ENCODE measurements at regions not wholly inside any gene's neighbourhood (a gene's known extent, or its start where the extent isn't known, plus 50 kb on each side); places are given as distances from the start of the nearest gene placed in this dataset.
"Not testable (repeated sequence)": the region's sequence is repeated elsewhere in the genome, so short reads cannot be mapped to it uniquely, and the experiment has no call there.

DNA sequence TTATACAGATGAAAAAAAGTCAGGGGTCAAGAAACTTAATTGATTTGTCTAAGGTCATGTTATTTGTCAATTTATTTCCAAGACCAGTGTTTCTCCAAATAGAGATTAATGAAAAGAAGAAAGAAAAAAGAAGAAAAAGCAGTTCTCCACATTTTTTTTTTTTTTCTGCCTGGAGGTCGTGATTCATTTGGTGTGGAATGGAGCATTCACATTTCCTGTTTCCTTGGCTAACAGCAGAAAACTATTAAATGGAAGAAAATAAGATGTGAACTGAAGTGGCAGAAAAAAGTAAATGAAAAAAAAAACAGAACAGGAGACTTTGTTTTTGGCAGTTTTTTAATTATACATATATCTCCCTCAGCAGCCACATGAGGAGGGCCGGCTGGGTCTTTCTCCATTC, 470.8 kb upstream of the ZNF337 start:
- no peaks in the 10 kb centered on the region for H3K27me3 ChIP-seq
- H3K27ac ChIP-seq, result no peak overlapping the region
- H3K4me1 ChIP-seq, result peaks cover 0 to 5% (median 0%) of the 10 kb centered on the region in 4 donors
- H3K9me3 ChIP-seq, result no peaks in the 10 kb centered on the region
- no peak for DNase-seq (ENCODE audit: low spot score in 2 of 2)
- 31 to 35% methylated on average over 2 of the region's 2 CpGs for WGBS, 2 donors
- H3K4me3 ChIP-seq, result no peak overlapping the region
- TF ChIP-seq POLR2A (IDR thresholded peaks at IDR 0.05) (no peak), EP300 (IDR thresholded peaks at IDR 0.05) (no peak)
- TF ChIP-seq, protein P1, sequence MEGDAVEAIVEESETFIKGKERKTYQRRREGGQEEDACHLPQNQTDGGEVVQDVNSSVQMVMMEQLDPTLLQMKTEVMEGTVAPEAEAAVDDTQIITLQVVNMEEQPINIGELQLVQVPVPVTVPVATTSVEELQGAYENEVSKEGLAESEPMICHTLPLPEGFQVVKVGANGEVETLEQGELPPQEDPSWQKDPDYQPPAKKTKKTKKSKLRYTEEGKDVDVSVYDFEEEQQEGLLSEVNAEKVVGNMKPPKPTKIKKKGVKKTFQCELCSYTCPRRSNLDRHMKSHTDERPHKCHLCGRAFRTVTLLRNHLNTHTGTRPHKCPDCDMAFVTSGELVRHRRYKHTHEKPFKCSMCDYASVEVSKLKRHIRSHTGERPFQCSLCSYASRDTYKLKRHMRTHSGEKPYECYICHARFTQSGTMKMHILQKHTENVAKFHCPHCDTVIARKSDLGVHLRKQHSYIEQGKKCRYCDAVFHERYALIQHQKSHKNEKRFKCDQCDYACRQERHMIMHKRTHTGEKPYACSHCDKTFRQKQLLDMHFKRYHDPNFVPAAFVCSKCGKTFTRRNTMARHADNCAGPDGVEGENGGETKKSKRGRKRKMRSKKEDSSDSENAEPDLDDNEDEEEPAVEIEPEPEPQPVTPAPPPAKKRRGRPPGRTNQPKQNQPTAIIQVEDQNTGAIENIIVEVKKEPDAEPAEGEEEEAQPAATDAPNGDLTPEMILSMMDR (IDR thresholded peaks at IDR 0.05), result no peak
- no peaks in the 10 kb centered on the region for H3K36me3 ChIP-seq

DNA sequence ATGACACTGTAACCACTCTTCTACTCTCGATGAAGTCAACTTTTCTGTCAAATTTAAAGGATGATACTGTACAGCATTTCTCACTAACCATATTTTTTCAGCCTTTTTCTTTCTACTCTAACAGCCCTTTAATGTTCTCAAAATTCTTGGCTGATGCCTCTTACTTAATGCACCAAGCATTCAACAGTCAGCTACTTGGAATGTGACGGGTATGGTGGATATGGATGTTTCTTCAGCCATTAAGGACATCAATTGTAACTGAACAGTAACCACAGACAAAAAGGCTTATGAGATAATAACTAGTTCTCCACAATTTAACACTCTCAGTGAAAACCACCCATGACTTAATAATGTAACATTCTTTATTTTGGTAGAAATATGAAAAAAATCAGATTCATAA, 467.2 kb upstream of the ZNF337 start:
- Histone ChIP-seq H3K4me1 (peaks cover 0 to 5% (median 0%) of the 10 kb centered on the region in 4 donors), H3K27me3 (no peaks in the 10 kb centered on the region), H3K9me3 (no peaks in the 10 kb centered on the region), H3K36me3 (no peaks in the 10 kb centered on the region), H3K4me3 (no peak overlapping the region), H3K27ac (peak overlapping the region in 1 of 4 donors; percentile 2)
- 47 to 57% methylated on average over 2 of the region's 2 CpGs for WGBS, 2 donors
- DNase-seq (ENCODE audit: low spot score in 2 of 2), result no peak
- TF ChIP-seq EP300 (IDR thresholded peaks at IDR 0.05), result no peak
- TF ChIP-seq, protein P1 (IDR thresholded peaks at IDR 0.05), result no peak
- no peak for TF ChIP-seq POLR2A (IDR thresholded peaks at IDR 0.05)

DNA sequence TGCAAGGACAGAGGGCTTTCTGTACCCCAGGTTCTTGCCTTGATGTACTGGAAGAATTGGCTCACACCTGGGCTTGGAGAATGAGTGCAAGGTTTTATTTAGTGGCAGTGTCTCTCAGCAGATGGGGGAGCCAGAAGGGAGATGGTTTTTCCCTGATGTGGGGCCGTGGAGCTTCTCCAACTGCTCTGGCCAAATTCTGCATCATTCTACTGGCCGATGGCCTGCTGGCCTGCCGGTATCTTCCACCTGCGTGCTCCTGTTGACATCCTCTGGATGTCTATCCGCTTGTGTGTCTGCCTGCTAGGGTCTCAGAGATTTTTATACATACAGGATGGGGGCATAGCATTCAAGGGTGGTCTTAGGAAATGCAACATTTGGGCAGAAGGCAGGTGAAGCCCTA, 466.5 kb upstream of the ZNF337 start:
- not testable (repeated sequence) for H3K4me1 ChIP-seq; H3K4me3 ChIP-seq; H3K27ac ChIP-seq; H3K9me3 ChIP-seq; H3K36me3 ChIP-seq; DNase-seq (ENCODE audit: low spot score in 2 of 2); H3K27me3 ChIP-seq
- WGBS, 2 donors, result 80 to 90% methylated on average over 5 of the region's 5 CpGs

DNA sequence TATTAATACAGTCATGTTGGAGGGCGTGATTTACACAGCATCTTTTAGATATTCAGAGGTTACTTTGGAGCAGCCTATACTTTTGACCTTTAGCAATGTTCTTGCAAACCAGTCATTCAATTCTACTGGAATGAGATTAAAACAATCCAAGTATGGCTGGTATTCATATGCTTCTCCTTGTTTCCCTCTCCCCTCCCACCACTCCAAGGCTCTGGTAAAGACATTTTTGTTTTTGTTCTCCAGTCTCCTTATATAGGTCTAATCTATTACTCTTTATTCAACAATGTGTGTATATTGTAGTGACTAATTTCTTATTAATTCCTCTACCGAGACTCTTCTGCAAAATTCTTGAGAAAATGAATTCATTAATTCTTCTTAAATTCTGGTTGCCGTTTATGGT, 465.1 kb upstream of the ZNF337 start:
- not testable (repeated sequence) for H3K27ac ChIP-seq; DNase-seq (ENCODE audit: low spot score in 2 of 2); H3K4me1 ChIP-seq; H3K9me3 ChIP-seq; H3K27me3 ChIP-seq; H3K4me3 ChIP-seq; H3K36me3 ChIP-seq
- 50 to 57% methylated on average over 3 of the region's 3 CpGs for WGBS, 2 donors

DNA sequence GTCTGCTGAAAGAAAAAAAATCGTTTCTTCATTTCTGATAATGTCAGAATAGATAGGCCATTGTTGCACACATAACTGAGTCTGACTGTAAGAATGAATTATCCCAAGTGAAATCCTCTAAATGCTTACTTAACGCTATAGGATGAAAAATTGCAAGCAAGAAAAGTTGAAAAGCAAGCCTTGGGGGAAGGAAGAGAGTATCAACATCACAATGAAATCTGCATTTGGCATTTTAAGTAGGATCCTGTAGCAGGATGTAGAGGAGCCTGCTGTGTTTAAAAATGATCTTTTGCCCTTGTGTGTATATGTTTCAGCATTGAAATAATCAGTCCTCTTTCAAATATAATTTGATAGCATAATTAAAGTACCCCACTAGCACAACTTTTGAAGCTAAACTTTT, 464.3 kb upstream of the ZNF337 start:
- not testable (repeated sequence) for H3K27ac ChIP-seq; H3K4me3 ChIP-seq; H3K36me3 ChIP-seq; DNase-seq (ENCODE audit: low spot score in 2 of 2); H3K9me3 ChIP-seq; H3K4me1 ChIP-seq; H3K27me3 ChIP-seq
- WGBS, 2 donors, result 4 to 6% methylated on average over 2 of the region's 2 CpGs

DNA sequence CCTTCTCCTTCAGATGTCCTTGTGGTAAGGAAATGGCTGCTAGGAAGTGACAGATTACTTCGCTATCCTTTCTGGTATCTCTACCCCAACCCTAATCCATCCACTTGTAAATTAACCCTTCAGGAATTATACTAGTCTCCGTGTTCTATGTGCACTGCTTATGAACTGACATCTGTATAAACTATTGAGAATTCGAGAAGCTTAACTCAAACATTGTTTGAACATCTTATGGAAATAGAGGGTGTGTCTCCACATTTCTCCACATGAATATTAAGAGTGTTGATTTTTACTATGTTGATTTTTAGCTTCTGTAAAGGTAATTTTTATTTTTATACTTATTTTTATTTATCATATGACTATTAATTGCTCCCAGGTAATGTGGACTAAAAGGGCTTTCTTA, 457.6 kb upstream of the ZNF337 start:
- TF ChIP-seq POLR2A (IDR thresholded peaks at IDR 0.05) (no peak), EP300 (IDR thresholded peaks at IDR 0.05) (no peak)
- TF ChIP-seq, protein P1 (IDR thresholded peaks at IDR 0.05), result no peak

DNA sequence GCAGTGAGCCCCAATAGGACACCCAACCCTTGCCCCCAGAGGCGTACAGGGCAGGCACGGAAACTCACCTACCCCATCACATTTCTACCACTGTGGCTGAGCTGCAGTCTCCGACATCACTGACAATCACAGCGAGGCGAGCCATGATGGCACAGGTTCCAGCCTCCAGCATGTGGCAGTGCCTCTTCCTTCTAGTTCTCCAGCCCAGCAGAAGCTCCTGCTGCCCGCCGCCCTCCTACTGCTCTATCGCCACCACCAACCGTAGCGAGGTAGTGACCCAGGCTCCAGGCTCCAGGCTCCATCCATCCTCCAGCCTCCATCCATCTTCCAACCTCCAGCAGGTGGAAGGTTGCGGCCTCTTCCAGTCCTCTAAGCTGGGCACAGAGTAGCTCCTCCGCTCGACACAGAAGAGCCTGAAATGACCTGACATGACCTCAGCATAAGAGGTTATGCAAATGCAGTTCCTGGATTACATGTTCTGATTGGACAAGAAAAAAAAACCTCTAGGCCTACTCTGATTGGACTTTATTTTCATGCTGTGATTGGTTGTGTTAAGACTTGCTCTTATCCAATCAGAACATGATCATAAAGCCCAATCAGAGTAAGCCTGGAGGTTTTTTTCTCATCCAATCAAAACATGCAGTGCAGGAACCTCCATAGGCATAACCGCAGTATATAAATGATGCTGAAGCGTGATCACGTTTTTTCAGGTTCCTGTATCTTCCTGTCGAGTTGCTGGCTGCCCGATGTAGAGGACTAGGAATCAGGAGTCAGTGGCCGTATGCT, 438.9 kb upstream of the ZNF337 start:
- H3K4me1 ChIP-seq, result no peaks in the 10 kb centered on the region
- H3K27ac ChIP-seq, result no peak overlapping the region
- H3K27me3 ChIP-seq, result no peaks in the 10 kb centered on the region
- no peaks in the 10 kb centered on the region for H3K36me3 ChIP-seq
- 94 to 95% methylated on average over 19 of the region's 19 CpGs for WGBS, 2 donors
- TF ChIP-seq, protein P1 (IDR thresholded peaks at IDR 0.05), result no peak
- TF ChIP-seq POLR2A (IDR thresholded peaks at IDR 0.05) (no peak), EP300 (IDR thresholded peaks at IDR 0.05) (no peak)
- no peaks in the 10 kb centered on the region for H3K9me3 ChIP-seq
- DNase-seq (ENCODE audit: low spot score in 2 of 2), result no peak
- H3K4me3 ChIP-seq, result no peak overlapping the region

More for the DNA sequence above, 457.6 kb upstream of the ZNF337 start:
- Histone ChIP-seq H3K9me3 (no peaks in the 10 kb centered on the region), H3K27ac (no peak overlapping the region), H3K4me3 (no peak overlapping the region), H3K4me1 (no peaks in the 10 kb centered on the region), H3K27me3 (no peaks in the 10 kb centered on the region), H3K36me3 (no peaks in the 10 kb centered on the region)
- whole genome bisulfite sequencing, 2 donors, result 83 to 84% methylated on average over 3 of the region's 3 CpGs
- no peak for DNase-seq (ENCODE audit: low spot score in 2 of 2)
